Erythroblast (primary cell): ENCODE measurements at regions not wholly inside any gene's neighbourhood (a gene's known extent, or its start where the extent isn't known, plus 50 kb on each side); places are given as distances from the start of the nearest gene placed in this dataset.

Experiments used
- GATA1 ChIP-seq: IDR thresholded peaks from 2 replicates; pipeline ENCODE4 v1.6.1; 2011; ENCODE audit warnings: low read depth, mild to moderate bottlenecking, control low read depth, low read length, moderate library complexity
- POLR2A ChIP-seq: IDR thresholded peaks from 2 replicates; pipeline ENCODE4 v1.6.1; 2011; ENCODE audit warnings: mild to moderate bottlenecking, low read length

DNA sequence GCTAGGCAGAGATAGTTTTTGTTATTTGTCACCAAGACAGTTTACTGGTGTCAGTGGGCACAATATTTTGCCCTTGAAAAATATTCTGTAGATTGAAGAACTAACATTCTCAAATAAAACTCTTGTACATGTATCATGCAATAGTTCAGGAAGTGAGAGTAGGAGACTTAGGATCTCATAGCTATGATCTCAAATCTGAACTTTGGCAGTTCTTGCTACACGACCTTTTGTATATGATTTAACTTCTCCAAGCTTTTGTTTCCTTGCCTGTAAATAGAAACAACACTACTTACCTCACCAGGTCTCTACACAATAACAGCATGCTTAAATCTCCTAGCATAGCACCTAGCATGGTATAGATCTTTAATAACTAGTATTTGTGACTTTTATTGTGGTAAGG is 219.9 kb downstream of the ICOS start:
- no peak for TF ChIP-seq POLR2A
- no peak for TF ChIP-seq GATA1
